GM13977 (cell line): ENCODE measurements at regions not wholly inside any gene's neighbourhood (a gene's known extent, or its start where the extent isn't known, plus 50 kb on each side); places are given as distances from the start of the nearest gene placed in this dataset.

Source experiments
- DNase-seq: peaks from one replicate; pipeline ENCODE4 v3.0.0; 2012; ENCODE audit warnings: low spot score
- CTCF ChIP-seq: IDR thresholded peaks from 2 replicates; pipeline ENCODE4 v1.5.1; 2012; ENCODE audit warnings: mild to moderate bottlenecking, control low read depth; ENCODE audit not compliant: insufficient read depth; ENCODE audit errors: extremely low read depth, missing control alignments
- in situ Hi-C: fragments of 300-500 bp; cut with MboI; formaldehyde crosslinking; loops from one replicate; pipeline ENCODE4 v1.12.0; 2022; ENCODE audit warnings: low sequenced_read_pairs, low pct_unique_long_range_greater_than_20kb, mixed read lengths, inconsistent platforms; ENCODE audit not compliant: unreplicated experiment

GRCh38 chr13:85887406-85887805 lies 88.2 kb upstream of the SLITRK6 start:
- no peak for TF ChIP-seq CTCF
- in situ Hi-C loops, result no loop called here
- no peak for DNase-seq

GRCh38 chr13:85879014-85879413 lies 79.8 kb upstream of the SLITRK6 start:
- in situ Hi-C loops, result no loop called here
- DNase-seq, result no peak
- TF ChIP-seq CTCF, result no peak

GRCh38 chr13:85864963-85865530 lies 65.8 kb upstream of the SLITRK6 start:
- in situ Hi-C loops, result no loop called here
- TF ChIP-seq CTCF, result peak; percentile 46
- peak; percentile 5 for DNase-seq

- no peak for DNase-seq
- in situ Hi-C loops, result no loop called here
- no peak for TF ChIP-seq CTCF
These were observed 54.9 kb upstream of the SLITRK6 start for GRCh38 chr13:85853901-85854663.

- no peak for DNase-seq
- no peak for TF ChIP-seq CTCF
- in situ Hi-C loops, result no loop called here
These were observed 54.1 kb upstream of the SLITRK6 start for GRCh38 chr13:85853161-85853894.
